Ishikawa (cell line): ENCODE measurements at regions not wholly inside any gene's neighbourhood (a gene's known extent, or its start where the extent isn't known, plus 50 kb on each side); places are given as distances from the start of the nearest gene placed in this dataset.

Experiments
- CEBPB ChIP-seq: IDR thresholded peaks from 2 replicates; pipeline ENCODE4 v1.6.1; 2012
- CREB1 ChIP-seq: IDR thresholded peaks from 2 replicates; pipeline ENCODE4 v1.6.1; 2012; ENCODE audit warnings: low read depth
- EGR1 ChIP-seq: IDR thresholded peaks from 2 replicates; pipeline ENCODE4 v1.6.1; 2012
- EP300 ChIP-seq: IDR thresholded peaks from 2 replicates; pipeline ENCODE4 v1.6.1; 2012; ENCODE audit warnings: borderline replicate concordance
- FOXM1 ChIP-seq: IDR thresholded peaks from 2 replicates; pipeline ENCODE4 v1.6.1; 2012; ENCODE audit warnings: low read depth, borderline replicate concordance
- MAX ChIP-seq: IDR thresholded peaks from 2 replicates; pipeline ENCODE4 v1.6.1; 2012
- NFIC ChIP-seq: IDR thresholded peaks from 2 replicates; pipeline ENCODE4 v1.6.1; 2012
- RAD21 ChIP-seq: IDR thresholded peaks from 2 replicates; pipeline ENCODE4 v1.6.1; 2012; ENCODE audit warnings: low read depth
- REST ChIP-seq: IDR thresholded peaks from 2 replicates; pipeline ENCODE4 v1.6.1; 2012; ENCODE audit warnings: low read depth, mild to moderate bottlenecking
- TAF1 ChIP-seq: IDR thresholded peaks from 2 replicates; pipeline ENCODE4 v1.6.1; 2012; ENCODE audit warnings: low read depth, mild to moderate bottlenecking
- TCF12 ChIP-seq: IDR thresholded peaks from 2 replicates; pipeline ENCODE4 v1.6.1; 2012; ENCODE audit warnings: low read depth
- TEAD4 ChIP-seq: IDR thresholded peaks from 2 replicates; pipeline ENCODE4 v1.6.1; 2012
- USF1 ChIP-seq: IDR thresholded peaks from 2 replicates; pipeline ENCODE4 v1.6.1; 2012
- YY1 ChIP-seq: IDR thresholded peaks from 2 replicates; pipeline ENCODE4 v1.6.1; 2012; ENCODE audit warnings: low read depth
- ZBTB7A ChIP-seq: IDR thresholded peaks from 2 replicates; pipeline ENCODE4 v1.6.1; 2012; ENCODE audit warnings: low read depth

GRCh38 chr6:156062091-156062563 lies 606.5 kb upstream of the NOX3 start:
- no peak for TF ChIP-seq EP300
- TF ChIP-seq TAF1, result no peak
- TF ChIP-seq REST, result no peak
- TF ChIP-seq TEAD4, result no peak
- no peak for TF ChIP-seq FOXM1
- TF ChIP-seq YY1, result no peak
- no peak for TF ChIP-seq CEBPB

GRCh38 chr6:156061465-156061864 lies 605.8 kb upstream of the NOX3 start:
- TF ChIP-seq NFIC (no peak), TCF12 (no peak), CREB1 (no peak), MAX (no peak), EGR1 (no peak), EP300 (no peak), ZBTB7A (no peak), RAD21 (no peak), USF1 (no peak), YY1 (no peak)

GRCh38 chr6:156060013-156060412 lies 604.4 kb upstream of the NOX3 start:
- TF ChIP-seq NFIC (no peak), RAD21 (no peak), ZBTB7A (no peak), EP300 (no peak), CEBPB (no peak)

- TF ChIP-seq RAD21 (no peak), NFIC (no peak), FOXM1 (no peak), EGR1 (no peak), TCF12 (no peak), YY1 (no peak), TEAD4 (no peak), REST (no peak), CREB1 (no peak), CEBPB (no peak), TAF1 (no peak), USF1 (no peak), ZBTB7A (no peak), MAX (no peak)
These were observed 602.7 kb upstream of the NOX3 start for GRCh38 chr6:156058356-156058755.

- TF ChIP-seq NFIC (no peak), TAF1 (no peak), RAD21 (no peak), MAX (no peak), TEAD4 (no peak), TCF12 (no peak), CEBPB (no peak), FOXM1 (no peak), ZBTB7A (no peak), EP300 (no peak), EGR1 (no peak)
These were observed 602.2 kb upstream of the NOX3 start for GRCh38 chr6:156057869-156058268.

GRCh38 chr6:156056085-156056484 lies 600.4 kb upstream of the NOX3 start:
- no peak for TF ChIP-seq ZBTB7A
- no peak for TF ChIP-seq CEBPB
- TF ChIP-seq YY1, result no peak
- TF ChIP-seq EP300, result no peak
- TF ChIP-seq CREB1, result no peak
